Activated T-helper 9 cell treated with anti-CD3 and anti-CD28 coated beads, Interleukin-2, amount 50 U/mL, for 16 hours (primary cell): ENCODE measurements at regions not wholly inside any gene's neighbourhood (a gene's known extent, or its start where the extent isn't known, plus 50 kb on each side); places are given as distances from the start of the nearest gene placed in this dataset.

Experiments
- DNase-seq: peaks from one replicate; pipeline ENCODE4 v3.0.0-alpha.2; 2020; ENCODE audit warnings: low read depth

GRCh38 chr1:39136638-39137037 is 67.9 kb upstream of the MACF1 start:
- no peak for DNase-seq

DNA sequence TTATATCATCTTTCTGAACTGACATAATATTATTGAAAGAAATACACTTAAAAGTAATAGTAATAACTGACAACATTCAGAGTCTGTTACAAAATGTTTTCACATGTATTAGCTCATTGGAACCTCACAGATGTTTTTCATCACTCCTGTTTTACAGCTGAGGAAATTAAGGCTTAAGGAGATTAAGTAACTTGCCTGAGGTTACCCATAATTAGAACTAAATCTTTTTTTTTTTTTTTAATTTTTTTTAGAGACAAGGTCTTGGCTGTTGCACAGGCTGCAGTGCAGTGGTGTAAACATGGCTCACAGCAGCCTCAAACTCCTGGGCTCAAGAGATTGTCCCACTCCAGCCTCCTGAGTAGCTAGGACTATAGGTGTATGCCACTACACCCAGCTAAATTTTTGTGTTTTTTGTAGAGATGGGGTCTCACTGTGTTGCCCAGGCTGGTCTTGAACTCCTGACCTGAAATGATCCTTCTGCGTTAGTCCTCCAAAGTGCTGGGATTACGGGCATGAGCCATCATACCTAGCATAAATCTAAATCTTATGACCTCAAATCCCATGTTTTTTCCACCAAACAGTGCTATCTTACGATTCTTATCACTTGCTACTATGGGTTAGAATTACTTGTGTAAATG is 64.7 kb upstream of the MACF1 start:
- no peak for DNase-seq

- no peak for DNase-seq
These were observed 62.6 kb upstream of the MACF1 start for GRCh38 chr1:39141925-39142324.

- no peak for DNase-seq
These were observed 62.0 kb upstream of the MACF1 start for GRCh38 chr1:39142401-39143060.

DNA sequence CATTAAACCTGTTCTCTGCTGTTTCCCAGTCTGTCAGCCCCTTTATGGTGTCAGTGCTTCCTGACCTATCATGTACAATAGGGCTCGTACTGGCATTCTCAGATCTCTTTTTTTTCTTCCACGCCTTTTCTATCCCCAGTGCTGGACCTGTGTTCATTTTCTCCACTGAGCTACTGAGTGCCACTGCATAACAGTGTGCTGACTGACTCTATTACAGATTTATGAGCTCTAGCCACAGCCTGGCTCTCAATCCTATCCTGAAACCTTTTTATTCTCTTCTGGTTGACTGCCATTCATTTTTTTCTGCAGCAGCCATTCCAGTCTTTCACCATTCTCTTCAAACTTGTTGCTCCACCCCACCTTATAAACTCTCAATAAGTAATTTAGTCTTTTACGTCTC is 59.6 kb upstream of the MACF1 start:
- no peak for DNase-seq

DNA sequence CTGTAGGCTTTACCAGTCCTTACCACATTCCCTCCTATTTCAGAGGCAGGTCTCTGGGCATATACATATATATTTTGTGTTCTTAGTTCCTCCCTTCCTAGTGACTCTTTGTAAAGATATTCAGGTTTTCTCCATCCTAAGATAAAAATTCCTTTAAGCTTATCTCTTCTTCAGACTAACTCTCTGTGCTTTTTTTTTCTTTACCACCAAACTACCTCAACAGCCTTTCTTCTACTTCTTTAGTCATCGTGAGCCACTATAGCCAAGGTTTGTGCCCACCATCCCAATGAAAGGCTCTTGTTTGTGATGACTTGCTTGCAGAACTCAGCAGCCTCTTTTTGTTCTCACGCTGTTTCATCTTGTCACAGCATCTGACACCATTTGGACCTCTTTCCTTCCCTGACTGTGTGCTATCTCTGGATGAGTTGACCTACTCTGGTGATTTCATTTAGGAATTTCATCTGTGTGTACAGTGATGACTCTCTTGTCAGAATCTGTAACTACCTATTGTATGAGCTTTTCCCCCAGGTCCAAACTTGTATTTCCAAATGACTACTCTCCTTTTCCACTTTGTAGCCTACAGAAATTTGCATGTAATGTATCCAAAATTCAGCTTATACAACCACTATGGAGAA is 59.0 kb upstream of the MACF1 start:
- no peak for DNase-seq

- no peak for DNase-seq
These were observed 57.8 kb upstream of the MACF1 start for GRCh38 chr1:39146681-39147080.

DNA sequence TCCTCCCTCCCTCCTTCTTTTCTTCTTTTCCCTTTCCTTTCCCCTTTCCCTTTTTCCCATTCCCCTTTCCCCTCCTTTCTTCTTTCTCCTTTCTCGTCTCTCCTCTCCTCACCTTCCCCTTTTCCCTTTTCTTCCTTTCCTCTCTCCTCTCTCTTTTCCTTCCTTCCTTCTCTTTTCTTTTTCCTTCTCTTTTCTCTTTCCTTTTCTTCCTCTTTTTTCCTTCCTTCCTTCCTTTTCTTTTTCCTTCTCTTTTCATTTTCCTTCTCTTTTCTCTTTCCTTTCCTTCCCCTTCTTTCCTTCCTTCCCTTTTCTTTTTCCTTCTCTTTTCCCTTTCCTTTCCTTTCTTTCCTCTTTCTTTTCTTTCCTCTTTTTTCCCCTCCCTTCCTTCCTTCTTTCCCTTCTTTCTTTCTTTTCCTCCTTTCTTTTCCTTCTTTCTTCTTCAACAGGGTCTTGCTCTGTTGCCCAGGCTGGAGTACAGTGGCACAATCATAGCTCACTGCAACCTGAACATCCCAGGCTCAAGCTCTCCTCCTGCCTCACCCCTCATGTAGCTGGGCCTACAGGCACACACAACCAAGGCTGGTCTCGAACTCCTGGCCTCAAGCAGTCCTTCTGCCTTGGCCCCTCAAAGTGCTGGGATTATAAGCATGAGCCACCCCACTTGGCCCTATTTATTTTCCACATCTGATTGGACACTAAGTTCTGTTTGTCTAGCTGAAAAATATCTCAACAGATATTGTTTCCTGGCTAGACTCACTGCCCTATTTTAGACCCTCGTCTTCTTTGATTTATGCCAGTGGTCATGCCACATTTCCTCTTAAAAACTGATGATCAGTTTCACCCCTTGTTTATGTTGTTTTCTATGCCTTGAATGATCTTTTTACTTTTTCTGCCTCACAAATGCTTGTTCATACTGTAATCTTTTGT is 57.1 kb upstream of the MACF1 start:
- DNase-seq, result no peak

- DNase-seq, result no peak
These were observed 55.6 kb upstream of the MACF1 start for GRCh38 chr1:39148942-39149341.

- no peak for DNase-seq
These were observed 55.0 kb upstream of the MACF1 start for GRCh38 chr1:39149509-39149908.

GRCh38 chr1:39150779-39151178 is 53.7 kb upstream of the MACF1 start:
- DNase-seq, result no peak

DNA sequence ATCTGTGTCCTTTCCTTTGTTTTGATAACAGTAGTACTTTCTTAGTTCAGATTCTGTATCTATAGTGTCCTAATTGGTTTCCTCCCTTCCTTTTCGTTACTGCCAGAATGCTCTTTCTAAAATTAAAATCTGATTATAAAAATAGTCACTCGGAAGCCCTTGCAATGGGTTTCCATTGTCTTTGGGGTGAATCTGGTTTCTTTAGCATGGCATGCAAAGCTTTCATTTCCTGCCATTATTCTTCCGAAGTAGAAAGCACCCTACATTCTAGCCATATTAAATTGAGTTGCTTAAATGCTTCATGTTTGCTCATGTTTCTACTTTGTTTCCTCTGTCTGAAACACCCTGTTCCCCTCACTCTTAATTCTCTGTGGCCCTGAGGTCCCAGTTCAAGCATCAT is 53.2 kb upstream of the MACF1 start:
- no peak for DNase-seq

DNA sequence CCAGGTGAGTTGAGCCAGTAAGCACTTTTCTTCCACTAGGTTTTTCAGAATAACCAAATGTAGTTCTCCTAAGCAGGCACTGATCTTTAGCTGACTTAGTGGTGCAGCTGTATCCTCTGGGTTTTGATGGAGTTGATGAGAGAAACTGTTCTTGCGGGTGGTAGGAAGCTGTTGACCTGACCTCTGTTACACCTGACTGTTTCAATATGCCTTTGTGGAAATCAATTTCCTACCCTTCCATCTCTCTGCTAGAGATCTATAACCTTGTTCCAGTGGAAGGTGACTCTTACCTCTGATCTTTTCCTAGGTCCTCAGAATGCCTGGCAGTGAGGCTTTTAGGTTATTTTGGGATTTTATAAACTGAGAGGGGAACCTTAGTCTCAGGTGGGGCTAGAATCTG is 51.6 kb upstream of the MACF1 start:
- DNase-seq, result no peak

- DNase-seq, result no peak
These were observed 50.8 kb upstream of the MACF1 start for GRCh38 chr1:39153684-39154083.

GRCh38 chr1:39154553-39155421 is 49.7 kb upstream of the MACF1 start:
- DNase-seq, result no peak
